ENCODE measurements at regions not wholly inside any gene's neighbourhood (a gene's known extent, or its start where the extent isn't known, plus 50 kb on each side); places are given as distances from the start of the nearest gene placed in this dataset.

- FAIRE-seq: no peak
These were observed 311.4 kb upstream of the NR2F2 start for GRCh38 chr15:96019114-96019513.

DNA sequence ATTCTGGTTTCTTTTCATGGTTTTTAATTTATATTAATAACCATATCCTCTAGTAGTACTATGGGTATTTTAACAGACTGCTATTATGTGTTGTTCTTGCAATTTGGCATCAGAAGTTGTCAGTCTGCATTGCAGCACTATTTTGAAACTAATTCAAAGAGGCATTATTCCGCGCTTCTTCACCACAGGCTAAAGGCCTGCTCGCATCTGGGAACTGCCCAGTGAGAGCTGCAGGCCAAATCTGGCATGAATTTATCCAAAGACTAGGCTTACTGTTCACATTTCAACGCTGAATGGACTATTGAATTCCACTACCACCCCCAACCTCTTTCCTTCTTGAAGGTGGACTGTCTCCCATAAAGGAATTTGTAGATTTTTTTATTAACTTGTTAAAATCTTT is 310.4 kb upstream of the NR2F2 start:
- FAIRE-seq: no peak

- FAIRE-seq: no peak
These were observed 309.7 kb upstream of the NR2F2 start for GRCh38 chr15:96020797-96021196.

DNA sequence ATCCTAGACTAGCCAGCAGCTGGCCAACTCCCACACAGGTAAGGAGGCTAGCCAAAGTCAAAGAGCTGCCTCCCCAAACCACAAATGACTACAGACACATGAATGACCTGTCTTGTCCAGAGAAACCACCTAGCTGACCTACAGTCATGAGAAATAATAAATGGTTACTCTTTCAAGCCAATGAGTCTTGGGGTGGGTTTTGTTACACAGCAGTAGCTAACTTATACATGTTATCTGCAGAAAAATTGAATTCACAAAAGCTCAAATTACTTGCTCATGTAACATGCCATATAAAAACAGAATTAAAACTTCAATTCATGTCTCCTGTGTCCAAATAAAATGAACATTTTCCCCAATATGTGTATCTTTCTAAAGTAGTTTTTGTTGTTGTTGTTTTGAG is 307.4 kb upstream of the NR2F2 start:
- FAIRE-seq: no peak

GRCh38 chr15:96027501-96027900 is 303.0 kb upstream of the NR2F2 start:
- FAIRE-seq: no peak

- no peak for FAIRE-seq
These were observed 301.9 kb upstream of the NR2F2 start for GRCh38 chr15:96028620-96029019.

DNA sequence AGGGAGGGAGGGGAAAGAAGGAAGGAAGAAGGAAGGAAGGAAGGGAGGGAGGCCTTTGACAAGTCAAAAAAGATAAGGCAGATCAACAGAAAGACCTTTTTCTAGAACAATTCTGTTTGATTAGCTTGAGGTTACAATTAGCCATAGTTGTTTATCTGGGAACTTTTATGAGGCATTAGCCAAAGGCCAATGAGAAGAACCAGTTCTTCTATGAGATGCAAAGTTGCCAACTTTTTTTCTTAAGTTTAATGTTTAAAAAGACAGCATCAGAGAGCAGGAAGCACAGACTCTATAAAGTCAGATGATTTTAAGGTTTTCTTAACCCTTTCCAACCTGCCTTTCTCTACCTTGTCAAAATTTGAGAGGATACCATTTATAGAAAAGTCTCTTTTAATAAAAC is 301.3 kb upstream of the NR2F2 start:
- FAIRE-seq: no peak

GRCh38 chr15:96031426-96032110 is 298.9 kb upstream of the NR2F2 start:
- no peak for FAIRE-seq

DNA sequence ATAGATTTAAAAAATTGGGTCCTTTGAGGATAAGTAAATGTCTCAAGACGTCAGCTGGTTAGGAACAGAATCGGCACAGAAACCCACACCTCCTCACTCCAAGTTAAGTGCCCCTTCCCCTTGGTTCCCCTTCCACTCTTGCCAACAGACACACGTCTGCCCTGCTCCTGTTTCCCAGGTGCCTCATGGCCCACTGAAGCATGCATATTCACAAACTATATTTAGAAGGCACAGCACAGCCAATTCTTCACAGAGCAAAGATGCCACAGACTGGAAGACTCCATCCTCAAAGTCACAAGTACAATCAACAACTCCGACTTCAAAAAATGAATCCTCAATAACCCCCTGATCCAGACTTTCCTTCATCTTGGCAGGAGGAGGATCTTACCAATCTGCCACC is 295.4 kb upstream of the NR2F2 start:
- no peak for FAIRE-seq

GRCh38 chr15:96035635-96036034 is 294.9 kb upstream of the NR2F2 start:
- FAIRE-seq: no peak

GRCh38 chr15:96037584-96037983 is 292.9 kb upstream of the NR2F2 start:
- FAIRE-seq: no peak

- FAIRE-seq: no peak
These were observed 292.4 kb upstream of the NR2F2 start for GRCh38 chr15:96038131-96038530.

- FAIRE-seq: no peak
These were observed 291.9 kb upstream of the NR2F2 start for GRCh38 chr15:96038650-96039049.

DNA sequence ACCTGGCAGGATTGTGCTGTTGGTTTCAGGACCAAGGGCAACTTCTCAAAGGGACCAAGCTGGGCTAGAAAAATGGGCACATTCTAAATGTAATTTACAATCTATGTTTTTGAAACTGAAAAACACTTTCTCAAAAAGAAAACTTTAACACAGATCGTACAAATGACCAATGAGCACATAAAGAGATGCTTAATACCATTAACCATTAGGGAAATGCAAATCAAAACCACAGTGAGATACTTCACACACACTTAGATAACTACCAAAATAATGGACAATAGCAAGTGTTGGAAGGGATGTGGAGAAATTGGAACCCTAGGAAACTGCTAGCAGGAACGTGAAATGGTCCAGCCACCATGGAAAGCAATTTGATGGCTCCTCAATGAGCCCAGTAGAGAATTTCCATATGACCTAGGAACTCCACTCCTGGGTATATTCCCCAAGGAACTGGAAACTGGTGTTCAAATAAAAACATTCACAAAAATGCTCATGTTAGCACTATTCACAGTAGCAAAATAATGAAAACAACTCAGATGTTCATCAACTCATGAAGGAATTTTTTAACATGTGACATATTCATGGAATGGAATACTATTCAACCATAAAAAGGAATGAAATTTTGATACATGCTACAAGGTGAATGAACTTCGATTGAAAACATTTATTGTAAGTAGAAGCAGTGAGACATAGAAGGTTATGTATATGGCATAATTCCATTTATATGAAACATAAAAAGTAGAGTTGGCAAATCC is 288.3 kb upstream of the NR2F2 start:
- FAIRE-seq: no peak

GRCh38 chr15:96042734-96043224 is 287.7 kb upstream of the NR2F2 start:
- FAIRE-seq: no peak

- no peak for FAIRE-seq
These were observed 286.8 kb upstream of the NR2F2 start for GRCh38 chr15:96043591-96044171.

- FAIRE-seq: no peak
These were observed 283.8 kb upstream of the NR2F2 start for GRCh38 chr15:96046620-96047240.

DNA sequence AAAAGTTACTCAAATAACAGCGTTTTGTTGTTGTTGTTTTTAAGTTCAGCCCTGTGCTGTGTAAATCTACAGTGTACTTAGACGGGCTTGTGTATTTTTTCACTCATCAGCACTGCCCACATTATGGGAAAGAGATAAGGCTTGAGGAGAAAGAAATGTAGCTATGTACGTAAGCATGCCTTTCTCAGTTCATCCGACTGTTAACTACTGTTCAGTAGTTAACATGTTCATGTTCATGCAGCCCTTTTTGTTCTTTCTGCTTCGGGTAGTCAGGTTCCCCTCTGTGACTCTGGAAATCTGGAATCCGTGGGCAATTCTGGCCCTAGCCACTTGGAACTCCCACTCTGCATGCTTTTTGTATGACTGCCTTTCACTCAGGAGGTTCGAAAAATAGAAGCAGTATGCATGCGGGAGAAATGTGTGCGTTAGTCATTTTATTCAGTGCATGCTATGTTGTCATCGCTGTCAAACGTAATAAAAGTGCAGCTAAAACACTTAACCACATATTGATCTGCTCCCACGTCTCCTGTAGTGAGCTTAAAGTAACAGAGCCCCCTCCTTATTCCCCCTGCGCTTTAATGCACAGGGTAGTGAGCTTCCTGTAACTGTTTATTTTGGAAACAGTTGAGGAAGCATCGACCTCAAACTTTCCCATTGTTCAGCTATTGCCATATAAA is 283.1 kb upstream of the NR2F2 start:
- FAIRE-seq: no peak

DNA sequence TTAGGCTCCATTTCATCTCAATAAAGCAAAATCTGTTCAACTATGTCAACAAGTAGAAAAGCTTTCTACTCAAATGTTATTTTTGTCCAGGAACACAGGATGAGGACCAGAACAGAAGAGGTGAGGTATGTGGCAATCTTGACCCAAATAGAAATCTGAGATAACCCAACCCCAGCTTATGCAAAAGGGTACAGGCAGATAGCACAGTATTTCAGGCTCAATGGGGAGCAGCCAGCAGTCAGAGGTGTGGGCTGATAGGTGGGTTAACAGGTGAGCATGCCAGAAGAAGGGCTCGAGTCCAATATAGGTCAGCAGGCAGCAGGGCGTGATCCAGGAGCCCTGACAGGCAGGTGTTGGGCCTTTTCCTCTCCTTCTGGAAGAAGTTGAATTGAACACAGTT is 281.2 kb upstream of the NR2F2 start:
- no peak for FAIRE-seq

DNA sequence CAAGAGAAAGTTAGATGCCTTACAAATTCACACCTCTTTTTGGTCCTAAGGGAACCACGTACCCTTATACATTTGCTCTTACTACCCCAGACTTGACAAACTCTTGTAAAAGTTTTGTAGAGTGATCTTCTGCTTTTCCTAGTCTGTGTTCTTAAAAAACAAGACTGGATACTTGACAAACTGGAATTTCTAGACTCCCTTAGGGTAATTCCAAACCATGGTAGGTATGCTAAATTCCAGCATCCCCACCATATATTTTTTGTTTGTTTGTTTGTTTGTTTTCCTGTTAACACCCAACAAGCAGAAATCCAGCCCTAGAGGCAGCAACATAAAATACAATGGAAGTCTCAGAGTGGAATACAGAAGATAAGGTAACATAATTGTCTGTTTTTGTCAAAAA is 280.7 kb upstream of the NR2F2 start:
- no peak for FAIRE-seq

GRCh38 chr15:96051598-96051997 is 278.9 kb upstream of the NR2F2 start:
- FAIRE-seq: no peak

- FAIRE-seq: no peak
These were observed 278.3 kb upstream of the NR2F2 start for GRCh38 chr15:96052154-96052553.

GRCh38 chr15:96052572-96053030 is 277.9 kb upstream of the NR2F2 start:
- FAIRE-seq: no peak
